ENCODE measurements at regions not wholly inside any gene's neighbourhood (a gene's known extent, or its start where the extent isn't known, plus 50 kb on each side); places are given as distances from the start of the nearest gene placed in this dataset.
A peak's percentile ranks its signal among the peaks of the same experiment; 100 is the strongest.

DNA sequence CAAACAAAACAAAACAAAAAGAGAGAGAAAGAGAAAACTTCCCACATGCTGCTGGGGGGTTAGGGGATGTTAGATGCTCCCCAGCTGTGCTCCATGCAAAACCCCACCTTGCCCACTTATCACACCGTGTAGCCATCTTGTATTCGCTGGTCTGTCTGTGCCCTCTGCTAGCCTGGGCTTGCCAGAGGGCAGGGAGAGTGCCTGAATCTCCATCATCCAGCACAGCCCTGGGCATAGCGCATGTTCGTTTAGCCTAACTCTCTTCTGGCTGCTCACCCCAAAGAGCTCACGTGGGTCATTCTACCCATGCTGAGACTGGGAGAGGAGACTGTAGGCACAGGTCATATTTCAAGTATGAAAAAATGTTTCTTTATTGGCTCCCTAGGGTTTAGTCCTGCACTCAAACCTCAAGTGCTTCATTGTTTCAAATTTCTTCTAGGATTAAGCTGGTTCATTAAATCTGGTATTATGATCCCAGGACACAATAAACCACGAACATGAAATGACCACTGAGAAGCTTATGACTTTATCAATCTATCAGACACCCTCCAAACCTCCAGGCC is 100.5 kb downstream of the KCNF1 start:
- DNase-seq (ENCODE audit: low read depth), result peak; percentile 5
- H3K4me3 ChIP-seq (ENCODE audit: low read depth, low read length), result no peak overlapping the region
- TF ChIP-seq, protein P1, sequence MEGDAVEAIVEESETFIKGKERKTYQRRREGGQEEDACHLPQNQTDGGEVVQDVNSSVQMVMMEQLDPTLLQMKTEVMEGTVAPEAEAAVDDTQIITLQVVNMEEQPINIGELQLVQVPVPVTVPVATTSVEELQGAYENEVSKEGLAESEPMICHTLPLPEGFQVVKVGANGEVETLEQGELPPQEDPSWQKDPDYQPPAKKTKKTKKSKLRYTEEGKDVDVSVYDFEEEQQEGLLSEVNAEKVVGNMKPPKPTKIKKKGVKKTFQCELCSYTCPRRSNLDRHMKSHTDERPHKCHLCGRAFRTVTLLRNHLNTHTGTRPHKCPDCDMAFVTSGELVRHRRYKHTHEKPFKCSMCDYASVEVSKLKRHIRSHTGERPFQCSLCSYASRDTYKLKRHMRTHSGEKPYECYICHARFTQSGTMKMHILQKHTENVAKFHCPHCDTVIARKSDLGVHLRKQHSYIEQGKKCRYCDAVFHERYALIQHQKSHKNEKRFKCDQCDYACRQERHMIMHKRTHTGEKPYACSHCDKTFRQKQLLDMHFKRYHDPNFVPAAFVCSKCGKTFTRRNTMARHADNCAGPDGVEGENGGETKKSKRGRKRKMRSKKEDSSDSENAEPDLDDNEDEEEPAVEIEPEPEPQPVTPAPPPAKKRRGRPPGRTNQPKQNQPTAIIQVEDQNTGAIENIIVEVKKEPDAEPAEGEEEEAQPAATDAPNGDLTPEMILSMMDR (conservative IDR thresholded peaks at IDR 0.05; ENCODE audit: low read depth, low read length), result no peak

DNA sequence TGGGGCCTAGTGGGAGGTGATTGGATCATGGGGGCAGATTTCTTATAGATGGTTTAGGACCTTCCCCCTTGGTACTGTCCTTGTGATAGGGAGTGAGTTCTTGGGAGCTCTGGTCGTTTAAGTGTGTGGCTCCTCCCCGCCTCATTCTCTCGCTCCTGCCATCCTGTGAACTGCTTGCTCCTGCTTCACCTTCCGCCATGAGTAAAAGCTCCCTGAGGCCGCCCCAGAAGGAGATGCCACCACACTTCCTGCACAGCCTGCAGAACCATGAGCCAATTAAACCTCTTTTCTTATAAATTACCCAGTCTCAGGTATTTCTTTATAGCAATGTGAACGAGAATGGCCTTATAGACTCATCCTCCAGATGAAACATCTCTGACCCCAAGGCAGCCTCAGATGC is 101.5 kb downstream of the KCNF1 start:
- DNase-seq (ENCODE audit: low read depth), result no peak
- no peak overlapping the region for H3K4me3 ChIP-seq (ENCODE audit: low read depth, low read length)
- TF ChIP-seq, protein P1 (conservative IDR thresholded peaks at IDR 0.05; ENCODE audit: low read depth, low read length), result no peak

DNA sequence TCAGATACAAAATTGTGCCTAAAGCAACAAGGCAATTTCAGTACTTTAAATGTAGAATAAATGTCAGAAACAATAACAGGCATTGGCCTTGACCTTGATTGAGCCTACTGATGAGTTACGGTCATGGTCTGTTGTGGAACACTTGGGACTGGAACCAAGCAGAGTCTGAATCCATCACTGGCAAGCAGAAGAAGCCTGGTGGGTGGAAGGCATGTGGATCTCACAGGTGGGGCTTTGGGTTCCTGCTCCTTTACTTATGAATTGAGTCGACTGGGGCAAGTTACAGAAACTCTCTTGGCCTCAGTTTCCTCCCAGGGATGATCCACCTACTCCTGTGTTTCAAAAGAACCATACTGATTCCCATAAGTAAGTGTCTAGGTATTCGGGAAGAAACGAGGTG is 102.3 kb downstream of the KCNF1 start:
- DNase-seq (ENCODE audit: low read depth), result no peak
- TF ChIP-seq, protein P1 (conservative IDR thresholded peaks at IDR 0.05; ENCODE audit: low read depth, low read length), result no peak
- H3K4me3 ChIP-seq (ENCODE audit: low read depth, low read length), result no peak overlapping the region

DNA sequence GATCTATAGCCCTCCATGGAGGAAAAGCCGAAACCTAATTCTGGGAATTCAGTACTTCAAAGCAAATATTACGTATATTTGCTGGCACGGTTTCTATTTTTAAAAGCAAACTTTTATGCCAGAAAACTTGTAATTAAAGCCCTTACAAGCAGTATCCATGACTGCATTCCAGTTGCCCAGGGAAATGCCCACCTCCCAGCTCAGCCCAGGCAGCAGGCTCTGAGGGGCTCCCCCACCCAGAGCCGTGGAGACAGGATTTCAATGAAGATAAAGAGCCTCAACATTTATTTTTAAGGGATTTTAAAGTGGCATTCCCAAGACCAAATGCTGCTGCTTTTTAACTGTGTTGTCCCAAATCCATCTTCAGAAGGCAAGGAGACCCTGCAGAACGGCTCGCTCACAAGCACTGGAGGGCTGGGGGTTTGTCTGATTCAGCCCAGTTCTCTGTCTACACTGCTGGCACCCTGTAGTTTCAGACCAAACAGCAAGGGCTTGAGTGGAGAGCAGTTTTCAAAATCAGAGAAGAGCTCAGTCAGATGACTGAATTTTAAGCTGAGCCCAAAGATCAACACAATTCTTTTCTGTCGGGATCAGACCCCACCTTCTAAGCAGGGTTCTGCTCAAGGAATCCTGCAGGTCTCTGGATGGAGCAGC is 105.1 kb downstream of the KCNF1 start:
- TF ChIP-seq, protein P1 (conservative IDR thresholded peaks at IDR 0.05; ENCODE audit: low read depth, low read length), result no peak

DNA sequence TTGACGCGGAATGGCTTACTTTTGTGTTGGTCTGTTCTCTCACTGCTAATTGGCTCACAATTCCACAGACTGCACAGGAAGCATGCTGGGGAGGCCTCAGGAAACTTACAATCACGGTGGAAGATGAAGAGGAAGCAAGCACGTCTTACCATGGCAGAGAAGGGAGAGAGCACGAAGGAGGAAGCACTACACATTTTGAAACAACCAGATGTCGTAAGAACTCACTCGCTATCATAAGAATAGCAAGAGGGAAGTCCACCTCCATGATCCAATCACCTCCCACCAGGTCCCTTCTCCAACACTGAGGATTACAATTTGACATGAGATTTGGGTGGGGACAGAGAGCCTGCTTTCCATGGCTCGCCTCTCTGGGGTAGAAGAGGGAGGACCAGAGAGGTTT is 106.2 kb downstream of the KCNF1 start:
- DNase-seq (ENCODE audit: low read depth), result no peak
- no peak overlapping the region for H3K4me3 ChIP-seq (ENCODE audit: low read depth, low read length)
- TF ChIP-seq, protein P1 (conservative IDR thresholded peaks at IDR 0.05; ENCODE audit: low read depth, low read length), result no peak

More for the DNA sequence above, 105.1 kb downstream of the KCNF1 start:
- no peak overlapping the region for H3K4me3 ChIP-seq (ENCODE audit: low read depth, low read length)
- DNase-seq (ENCODE audit: low read depth), result no peak

DNA sequence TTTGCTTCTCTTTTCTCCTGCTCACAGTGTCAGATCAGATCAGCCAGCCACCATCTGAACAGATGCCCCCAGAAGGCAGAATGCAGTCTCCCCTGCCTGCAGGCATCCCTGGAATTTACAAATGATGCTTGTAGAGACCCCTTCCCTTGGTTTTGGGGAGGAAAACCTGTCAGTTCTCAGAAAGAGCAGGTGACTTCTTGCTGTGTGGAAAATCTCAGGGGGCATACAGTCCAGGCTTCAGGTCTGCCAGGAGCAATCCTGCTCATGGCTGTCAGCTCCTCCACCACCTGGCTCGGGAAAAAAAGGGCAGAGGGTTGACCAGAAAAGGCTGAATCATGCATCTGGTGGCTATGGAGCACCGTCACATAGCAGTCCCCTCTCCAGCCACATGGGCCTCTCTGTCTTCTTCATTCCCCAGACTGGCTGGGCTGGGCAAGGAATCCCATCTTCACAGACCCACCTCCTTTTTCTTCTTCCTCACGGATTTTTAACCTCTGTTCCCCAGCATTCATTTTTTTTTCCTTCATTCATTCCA is 107.0 kb downstream of the KCNF1 start:
- H3K4me3 ChIP-seq (ENCODE audit: low read depth, low read length), result no peak overlapping the region
- DNase-seq (ENCODE audit: low read depth), result no peak
- TF ChIP-seq, protein P1 (conservative IDR thresholded peaks at IDR 0.05; ENCODE audit: low read depth, low read length), result no peak

DNA sequence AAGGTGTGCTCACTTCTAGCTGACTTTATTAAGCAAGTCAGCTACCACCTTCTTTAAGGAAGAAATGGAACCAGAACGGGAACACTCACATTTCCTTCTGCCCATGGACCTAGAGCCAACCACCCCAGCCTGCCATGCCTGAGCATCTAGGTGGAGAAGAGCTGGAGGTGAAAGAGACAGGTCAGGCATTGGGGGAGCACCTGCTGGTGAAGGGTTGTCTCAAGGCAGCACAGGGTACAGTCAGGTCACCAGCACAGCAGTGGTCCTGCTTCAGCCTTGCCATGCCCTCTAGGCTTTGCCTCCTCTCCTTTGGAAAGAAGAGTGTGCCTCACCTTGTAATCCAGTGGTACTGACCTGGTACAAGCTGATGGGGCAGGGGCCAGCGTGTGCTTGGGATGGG is 107.9 kb downstream of the KCNF1 start:
- TF ChIP-seq, protein P1 (conservative IDR thresholded peaks at IDR 0.05; ENCODE audit: low read depth, low read length), result no peak
- no peak overlapping the region for H3K4me3 ChIP-seq (ENCODE audit: low read depth, low read length)
- no peak for DNase-seq (ENCODE audit: low read depth)
